SKM-1 treated with dmso at 0.1 percent for 144 hours (cell line): ENCODE measurements at regions not wholly inside any gene's neighbourhood (a gene's known extent, or its start where the extent isn't known, plus 50 kb on each side); places are given as distances from the start of the nearest gene placed in this dataset.

Experiments used
- DNase-seq: peaks from one replicate; lab custom pipeline; 2025; ENCODE audit not compliant: unreplicated experiment; lab: John Stamatoyannopoulos, UW

DNA sequence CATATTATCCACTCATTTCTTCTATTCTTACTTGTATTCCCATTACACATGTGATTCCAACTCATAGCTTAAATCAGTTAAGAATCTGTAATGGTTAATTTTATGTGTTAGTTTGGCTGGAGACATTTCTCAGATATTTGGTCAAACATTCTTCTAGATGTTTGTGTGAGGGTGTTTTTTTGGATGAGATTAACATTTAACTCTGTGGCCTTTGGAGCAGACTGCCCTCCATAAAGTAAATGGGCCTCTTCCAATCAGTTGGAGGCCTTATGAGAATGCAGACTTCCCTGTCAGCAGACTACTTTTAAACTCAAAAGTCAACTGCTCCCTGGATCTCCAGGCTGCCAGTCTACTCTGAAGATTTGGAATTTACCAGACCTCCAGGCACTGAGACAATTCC, 976.8 kb upstream of the ACVR2A start:
- no peak for DNase-seq

DNA sequence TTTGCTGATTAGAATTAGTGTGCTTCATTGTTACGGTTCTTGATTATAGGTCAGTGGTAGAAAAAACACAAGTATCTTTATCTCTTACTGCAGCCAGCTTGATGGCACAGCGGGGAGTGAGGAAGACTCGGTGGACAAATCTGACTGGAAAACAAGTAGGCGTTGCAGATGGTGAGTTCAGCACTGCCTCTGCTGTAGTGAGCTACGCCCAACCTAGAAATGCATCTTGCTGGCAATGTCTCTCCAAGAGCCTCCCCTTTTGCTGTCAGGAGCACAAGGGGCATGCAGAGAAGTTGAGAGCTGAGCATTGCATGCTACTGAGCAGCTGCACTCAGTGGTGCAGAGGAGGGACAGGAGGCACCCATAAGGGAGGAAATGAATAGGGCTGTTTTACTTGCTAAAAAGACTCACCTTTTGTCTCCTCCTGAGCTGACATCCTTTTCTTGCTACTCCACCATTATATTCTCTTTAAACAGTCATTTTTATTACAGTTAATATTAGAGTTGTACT, 977.3 kb upstream of the ACVR2A start:
- no peak for DNase-seq

GRCh38 chr2:146853741-146854444, 990.9 kb upstream of the ACVR2A start:
- DNase-seq = no peak

DNA sequence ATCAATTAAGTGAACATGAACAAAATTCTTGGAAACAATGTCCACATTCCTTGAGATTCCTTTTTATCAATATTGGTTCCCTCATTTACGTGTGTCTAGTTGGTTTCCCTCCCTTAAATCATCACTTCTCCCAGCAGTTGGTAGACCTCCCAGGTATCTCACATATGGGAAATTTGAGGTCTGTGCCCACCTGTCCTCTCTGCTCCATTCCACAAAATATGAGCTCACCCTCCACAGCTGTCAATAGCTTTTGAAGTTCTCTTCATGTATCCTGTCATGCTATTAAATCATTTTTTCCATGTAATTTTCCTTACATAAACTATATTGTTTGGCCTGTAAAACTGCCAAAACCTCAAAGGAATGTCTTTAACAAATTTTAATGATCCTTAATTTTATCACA, 992.2 kb upstream of the ACVR2A start:
- no peak for DNase-seq

GRCh38 chr2:146850746-146851145, 994.1 kb upstream of the ACVR2A start:
- DNase-seq = no peak

- no peak for DNase-seq
Observed at GRCh38 chr2:146847846-146848245, 997.0 kb upstream of the ACVR2A start.

DNA sequence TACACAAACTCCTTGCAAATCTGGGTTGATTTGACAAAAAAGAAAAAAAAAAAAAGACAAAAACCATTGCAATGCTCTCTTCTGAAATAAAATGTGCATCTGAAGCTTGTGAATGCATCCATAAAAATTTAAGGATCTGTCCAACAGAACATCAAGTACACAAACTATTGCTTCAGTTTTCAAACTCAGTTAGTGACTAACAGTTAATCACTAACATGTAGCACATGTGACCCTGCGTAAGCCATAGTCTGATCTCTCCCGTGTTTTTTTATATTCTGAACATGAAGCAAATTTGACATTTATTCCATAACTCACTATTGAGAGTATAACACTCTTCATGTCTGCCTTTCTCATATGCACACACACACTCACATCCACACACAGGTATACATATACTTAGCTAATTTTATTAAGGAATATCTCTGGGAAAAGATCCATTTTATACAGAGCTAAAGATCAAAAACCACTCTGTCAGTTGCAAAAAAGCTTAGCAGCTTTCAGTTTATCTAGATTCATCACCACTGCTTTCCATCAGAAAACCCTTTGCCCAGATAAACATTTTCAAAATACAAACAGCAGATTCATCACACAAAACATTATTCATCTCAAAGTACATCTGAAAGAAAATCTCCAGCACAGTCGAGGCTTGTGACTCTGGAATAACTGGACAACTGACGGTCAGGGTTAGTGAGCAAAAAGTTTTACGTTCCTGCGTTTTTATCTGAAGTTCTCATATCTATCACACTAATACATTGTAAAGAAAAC, 1000.4 kb upstream of the ACVR2A start:
- no peak for DNase-seq

DNA sequence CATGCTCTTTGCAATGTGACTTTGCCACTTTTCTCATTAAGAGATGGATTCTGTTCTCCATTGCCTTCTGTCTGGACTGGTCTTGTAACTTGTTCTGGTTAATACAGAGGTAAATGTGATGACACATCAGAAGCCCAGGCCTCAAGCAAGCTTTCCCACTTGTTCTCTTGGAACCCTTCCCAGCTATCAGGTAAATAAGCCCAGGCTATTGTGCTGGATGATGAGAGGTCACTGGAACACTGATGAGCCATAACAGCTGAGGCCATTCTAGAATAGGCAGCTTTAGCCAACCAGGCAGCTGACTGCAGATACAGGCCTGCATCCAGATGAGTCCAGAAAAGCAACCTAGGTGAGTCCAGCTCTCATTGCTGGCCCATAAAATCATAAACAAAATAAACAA, 1007.0 kb upstream of the ACVR2A start:
- no peak for DNase-seq

- DNase-seq = no peak
Observed at GRCh38 chr2:146826388-146826787, 1018.4 kb upstream of the ACVR2A start.

GRCh38 chr2:146821836-146822316, 1023.0 kb upstream of the ACVR2A start:
- no peak for DNase-seq

GRCh38 chr2:146820672-146821071, 1024.2 kb upstream of the ACVR2A start:
- DNase-seq = no peak

DNA sequence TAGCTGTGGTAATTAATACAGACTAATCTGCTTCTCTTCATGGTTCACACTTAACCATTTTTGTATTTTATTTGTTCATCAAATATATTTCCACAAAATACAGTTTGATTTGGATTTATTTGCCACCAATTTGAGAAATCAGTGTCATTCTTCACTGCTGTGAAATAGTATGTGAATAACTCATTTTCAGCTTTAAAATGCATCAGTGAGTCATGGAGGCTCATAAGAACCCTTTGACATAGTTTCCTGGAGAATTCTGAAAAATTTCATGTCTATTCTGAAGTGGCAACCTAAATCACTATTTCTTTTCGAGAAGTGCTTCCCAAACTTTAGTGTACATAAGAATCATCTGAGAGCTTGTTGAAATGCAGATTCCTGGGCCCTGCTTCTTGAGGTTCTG, 1026.7 kb upstream of the ACVR2A start:
- no peak for DNase-seq

- no peak for DNase-seq
Observed at GRCh38 chr2:146817613-146818012, 1027.2 kb upstream of the ACVR2A start.

DNA sequence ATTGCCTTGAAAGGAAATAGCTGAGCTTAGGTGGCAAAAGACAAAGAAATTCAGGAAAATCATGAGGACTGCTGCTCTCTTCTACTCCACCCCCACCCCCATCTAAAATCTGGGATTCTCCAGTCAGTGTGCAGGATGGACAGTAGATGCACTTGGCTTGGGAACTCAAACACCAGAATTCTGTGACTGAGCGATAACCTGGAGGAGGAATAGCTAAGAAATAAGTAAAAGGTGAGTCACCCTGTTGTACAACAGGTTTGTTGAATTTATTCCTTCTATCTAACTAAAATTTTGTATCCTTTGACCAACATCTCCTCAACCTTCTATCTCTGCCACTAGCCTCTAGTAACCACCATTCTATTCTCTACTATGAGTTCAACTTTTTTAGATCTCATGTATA, 1029.9 kb upstream of the ACVR2A start:
- DNase-seq = no peak

- no peak for DNase-seq
Observed at GRCh38 chr2:146807568-146808168, 1037.2 kb upstream of the ACVR2A start.

DNA sequence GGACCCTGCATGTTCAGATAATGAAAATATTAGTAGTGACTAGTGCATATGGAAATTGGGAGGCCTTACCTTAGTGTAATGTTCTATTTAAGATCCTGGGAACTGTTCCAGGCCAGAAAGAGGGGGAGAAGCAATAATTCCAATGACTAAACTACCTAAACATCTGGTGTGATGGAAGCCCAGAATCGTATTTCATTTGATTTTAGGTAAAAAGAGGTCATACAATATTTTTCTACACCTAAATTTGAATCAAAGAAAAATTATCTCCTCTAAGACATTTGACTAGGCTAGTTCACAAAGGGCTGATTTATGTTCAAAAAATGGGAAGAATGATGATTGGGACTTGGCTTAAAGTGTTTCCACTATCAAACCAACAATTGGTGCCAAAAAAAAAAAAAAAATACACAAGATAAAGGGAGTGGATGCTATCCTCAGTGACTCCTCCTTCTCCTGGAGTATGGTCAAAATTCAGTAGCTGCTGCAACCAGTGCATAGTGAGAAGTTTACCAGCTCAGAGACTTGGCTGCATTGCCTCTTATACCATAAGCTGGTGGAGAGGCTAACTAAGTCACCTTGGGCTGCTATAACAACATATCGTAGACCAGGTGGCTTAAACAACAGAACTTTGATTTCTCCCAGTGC, 1038.3 kb upstream of the ACVR2A start:
- DNase-seq = no peak

DNA sequence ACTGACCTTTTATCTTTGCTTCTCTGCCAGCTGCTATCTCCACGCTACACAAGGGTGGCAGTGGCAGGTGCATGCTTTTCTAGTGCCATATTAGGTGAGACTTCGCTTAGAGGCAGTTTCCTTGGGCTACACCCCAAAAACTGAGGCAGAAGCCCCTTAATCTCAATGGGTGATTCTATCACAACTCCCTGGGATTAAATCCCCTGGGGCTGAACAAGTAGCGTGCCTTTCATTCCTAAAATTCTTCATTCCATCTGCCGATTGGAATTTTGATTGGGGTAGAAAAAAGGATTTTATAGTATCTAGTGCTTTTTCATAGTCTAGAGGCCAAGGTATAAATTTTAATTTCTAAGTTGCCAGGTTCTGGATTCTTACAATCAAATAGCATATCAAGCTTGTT, 1040.5 kb upstream of the ACVR2A start:
- no peak for DNase-seq

DNA sequence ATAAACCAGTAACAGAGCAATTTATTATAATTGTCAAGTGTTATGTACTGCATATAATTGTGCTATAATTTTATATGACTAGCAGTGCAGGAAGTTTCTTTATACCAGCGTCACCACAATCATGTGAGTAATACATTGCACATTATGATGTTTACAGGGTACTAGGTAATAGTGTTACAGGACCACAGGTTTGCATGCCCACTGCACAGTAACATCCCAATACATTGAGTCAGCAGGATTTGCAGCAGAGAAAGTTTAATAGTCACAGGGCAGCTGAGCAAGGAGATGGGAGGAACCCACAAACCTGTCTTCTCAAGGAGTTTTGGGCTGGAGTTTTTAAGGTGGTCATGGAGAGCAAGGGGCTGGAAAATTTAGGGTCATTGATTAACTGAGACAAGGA, 1042.9 kb upstream of the ACVR2A start:
- DNase-seq = no peak

DNA sequence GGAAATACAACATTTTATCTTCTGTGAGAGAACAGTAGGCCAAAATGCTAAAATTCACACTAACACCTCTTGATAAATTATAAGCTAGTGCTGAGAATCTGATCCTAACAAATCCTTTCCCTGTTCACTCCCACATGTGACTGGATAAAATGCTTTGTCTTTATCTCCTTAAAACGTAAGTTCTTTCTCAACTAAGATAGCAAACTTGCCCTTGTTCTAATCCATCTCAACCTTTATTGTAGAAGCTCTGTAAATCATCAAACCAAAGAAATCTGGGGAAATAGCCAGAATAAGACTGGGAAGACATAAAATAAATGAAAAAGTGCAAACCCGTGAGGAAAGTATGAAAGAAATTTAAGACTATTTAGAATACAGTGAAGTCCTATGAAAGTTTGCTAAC, 1058.4 kb upstream of the ACVR2A start:
- DNase-seq = no peak

DNA sequence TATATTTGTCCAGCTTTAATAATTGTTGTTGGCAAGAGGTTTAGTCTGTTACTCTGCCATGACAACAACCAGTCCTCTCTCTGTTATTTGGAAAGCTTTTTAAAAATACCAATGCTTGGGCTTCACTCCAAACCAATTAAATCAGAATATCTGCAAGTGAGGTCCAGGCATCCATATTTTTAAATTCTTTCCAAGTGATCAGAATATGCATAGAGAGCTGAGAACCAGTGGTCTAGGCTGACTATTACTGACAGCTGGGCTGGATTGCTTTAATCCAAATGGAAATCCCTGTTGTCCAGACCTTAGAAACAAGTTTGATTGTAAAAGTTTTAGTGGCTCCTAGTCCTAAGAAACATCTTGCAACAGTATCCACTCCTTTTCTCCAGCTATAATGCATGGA, 1059.7 kb upstream of the ACVR2A start:
- no peak for DNase-seq

- DNase-seq = no peak
Observed at GRCh38 chr2:146784602-146785001, 1060.2 kb upstream of the ACVR2A start.
